OCI-LY1 (cell line): ENCODE measurements at regions not wholly inside any gene's neighbourhood (a gene's known extent, or its start where the extent isn't known, plus 50 kb on each side); places are given as distances from the start of the nearest gene placed in this dataset.

Experiments used
- CTCF ChIP-seq: fragments of 200-600 bp; sonication (generic), shearing (Covaris generic); IDR thresholded peaks from 2 replicates; pipeline ENCODE4 v1.5.1; 2017; ENCODE audit warnings: mild to moderate bottlenecking, antibody characterized with exemption, low read length, moderate library complexity, mixed read lengths
- EZH2 ChIP-seq: fragments of 200-600 bp; sonication (generic), shearing (Covaris generic); IDR thresholded peaks from 2 replicates; pipeline ENCODE4 v1.8.0; 2017; ENCODE audit warnings: borderline replicate concordance, mixed run types, mild to moderate bottlenecking, antibody characterized with exemption, low read length, moderate library complexity, mixed read lengths

GRCh38 chr16:54547052-54547451 is 260.5 kb upstream of the IRX3 start:
- TF ChIP-seq CTCF (no peak), EZH2 (no peak)
